GM15510 (cell line): ENCODE measurements at regions not wholly inside any gene's neighbourhood (a gene's known extent, or its start where the extent isn't known, plus 50 kb on each side); places are given as distances from the start of the nearest gene placed in this dataset.

Source experiments
- POLR2A ChIP-seq: IDR thresholded peaks from 3 replicates; pipeline ENCODE4 v1.6.1; 2011; ENCODE audit warnings: borderline replicate concordance; ENCODE audit not compliant: insufficient read length; ENCODE audit errors: extremely low read depth

DNA sequence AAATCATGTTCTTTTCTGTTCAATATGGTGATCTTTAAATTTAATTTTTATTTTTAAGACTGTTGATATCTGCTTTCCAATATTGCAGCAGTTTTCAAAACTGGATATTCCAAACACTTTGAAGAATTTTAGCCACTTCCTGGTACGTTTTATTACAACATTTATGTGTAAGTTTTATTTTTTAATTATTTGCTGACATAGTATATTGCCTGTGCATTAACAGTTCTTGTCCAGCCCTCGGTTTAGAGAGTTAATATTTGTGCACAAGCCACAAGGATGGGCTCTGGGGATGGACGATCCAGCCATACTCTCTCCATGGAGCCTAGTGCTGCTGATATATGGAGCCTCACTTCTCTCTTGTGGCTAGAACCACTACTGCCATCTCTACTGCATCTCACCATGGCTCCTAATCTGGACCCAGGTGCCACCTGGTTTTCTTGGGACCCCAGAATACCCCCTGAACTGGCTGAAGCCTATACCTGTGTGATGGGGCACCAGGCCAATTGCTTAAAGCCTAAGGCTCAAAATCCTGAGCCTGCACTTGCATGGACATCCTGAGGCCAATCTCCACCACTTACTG is 262.5 kb downstream of the RASSF9 start:
- no peak for TF ChIP-seq POLR2A

DNA sequence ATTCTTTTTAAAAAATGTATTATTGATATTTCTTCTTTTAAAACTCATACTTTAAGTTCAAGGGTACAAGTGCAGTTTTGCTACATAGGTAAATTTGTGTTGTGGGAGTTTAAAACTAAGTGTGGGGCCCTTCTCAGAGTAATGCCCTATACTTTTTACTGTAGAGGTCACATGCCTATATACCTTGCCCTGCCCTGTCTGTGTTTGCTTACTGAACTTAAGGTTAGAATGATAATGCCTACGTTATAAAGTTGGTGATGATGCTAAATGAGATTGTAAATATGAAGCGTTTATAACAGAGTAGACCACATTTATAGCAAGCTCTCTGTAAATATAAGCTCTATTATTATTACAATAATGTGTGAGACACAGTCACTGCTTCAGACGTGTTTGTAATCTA is 261.9 kb downstream of the RASSF9 start:
- no peak for TF ChIP-seq POLR2A

DNA sequence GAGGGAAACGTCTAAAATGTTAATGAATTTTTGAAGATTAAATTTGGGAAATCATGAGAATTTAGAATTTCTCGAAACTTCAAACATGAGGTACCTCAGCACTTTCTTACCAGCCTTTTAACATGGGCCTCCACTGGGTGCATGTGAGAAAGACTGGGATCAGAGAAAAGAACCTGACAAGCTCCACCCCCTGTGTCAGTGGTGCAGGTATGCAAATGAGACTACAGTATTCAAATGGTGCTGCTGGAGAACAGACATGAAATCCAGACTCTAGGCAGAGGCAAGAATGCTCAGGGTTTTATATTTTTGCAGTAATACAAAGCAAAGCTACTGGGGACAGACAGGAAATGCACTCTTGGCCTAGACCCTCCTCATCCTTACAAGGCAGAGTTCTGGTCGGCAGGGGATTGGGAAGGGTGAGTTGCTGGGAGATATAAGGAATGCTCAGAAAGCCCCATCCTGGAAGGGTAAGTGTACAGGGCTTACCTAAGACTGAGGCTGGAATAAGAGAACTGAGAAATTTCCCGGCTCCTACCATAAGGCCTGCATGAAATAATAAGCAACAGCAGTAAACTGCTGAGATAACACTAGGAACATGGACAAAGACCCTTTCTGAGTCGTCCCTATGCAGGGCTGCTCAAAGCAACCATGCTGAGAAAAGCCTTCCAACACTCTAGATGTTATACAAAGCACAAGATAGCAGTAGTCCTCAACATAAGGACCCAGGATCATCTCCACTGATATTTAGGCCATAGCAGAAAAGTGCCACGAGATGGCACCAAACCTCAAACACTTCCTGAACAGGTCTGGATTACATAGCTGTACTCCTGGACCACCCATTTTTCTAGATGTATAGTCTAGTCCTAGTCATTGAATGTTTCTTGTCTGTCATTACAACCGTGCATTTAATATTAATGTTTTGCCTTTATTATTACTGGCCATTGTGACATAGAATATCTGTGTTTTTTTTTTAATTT is 260.8 kb downstream of the RASSF9 start:
- no peak for TF ChIP-seq POLR2A

DNA sequence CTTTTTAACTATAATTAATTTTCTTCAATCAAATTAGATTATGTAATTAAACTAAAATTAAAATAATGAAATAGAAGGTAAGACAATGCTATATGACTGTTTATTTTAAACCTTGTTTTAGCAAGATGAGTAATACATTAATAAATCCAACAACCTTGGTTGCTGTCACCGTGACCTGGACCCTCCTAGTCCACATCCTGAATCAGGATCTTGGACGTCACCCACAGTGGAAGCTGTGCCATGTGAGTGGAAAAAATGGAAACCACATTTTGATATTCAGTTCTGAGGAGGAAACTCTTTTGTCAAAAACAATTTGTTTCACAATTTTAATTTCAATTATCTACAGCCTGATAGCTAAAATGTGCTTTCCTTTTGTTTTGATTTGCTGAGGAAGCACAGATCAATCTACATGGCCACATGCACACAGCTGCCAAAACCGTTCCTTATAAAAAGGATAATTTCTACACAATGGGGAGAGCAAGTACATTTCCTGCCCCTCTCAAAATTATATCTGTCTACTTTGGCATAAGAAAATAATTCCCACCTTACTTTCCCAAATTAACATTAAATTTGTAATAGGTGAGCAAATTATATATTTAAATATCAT is 255.5 kb downstream of the RASSF9 start:
- no peak for TF ChIP-seq POLR2A

DNA sequence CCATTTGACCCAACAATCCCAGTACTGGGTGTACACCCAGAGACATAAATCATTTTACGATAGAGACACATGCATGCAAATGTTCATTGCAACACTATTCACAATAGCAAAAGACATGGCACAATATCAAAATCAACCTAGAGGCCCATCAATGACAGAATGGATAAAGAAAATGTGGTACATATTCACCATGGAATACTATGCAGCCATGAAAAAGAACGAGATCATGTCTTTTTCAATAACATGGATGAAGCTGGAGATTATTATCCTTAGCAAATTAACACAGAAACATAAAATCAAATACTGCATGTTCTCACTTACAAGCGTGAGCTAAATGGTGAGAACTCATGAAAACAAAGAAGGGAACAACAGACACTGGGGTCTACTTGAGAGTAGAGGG is 249.1 kb downstream of the RASSF9 start:
- no peak for TF ChIP-seq POLR2A

DNA sequence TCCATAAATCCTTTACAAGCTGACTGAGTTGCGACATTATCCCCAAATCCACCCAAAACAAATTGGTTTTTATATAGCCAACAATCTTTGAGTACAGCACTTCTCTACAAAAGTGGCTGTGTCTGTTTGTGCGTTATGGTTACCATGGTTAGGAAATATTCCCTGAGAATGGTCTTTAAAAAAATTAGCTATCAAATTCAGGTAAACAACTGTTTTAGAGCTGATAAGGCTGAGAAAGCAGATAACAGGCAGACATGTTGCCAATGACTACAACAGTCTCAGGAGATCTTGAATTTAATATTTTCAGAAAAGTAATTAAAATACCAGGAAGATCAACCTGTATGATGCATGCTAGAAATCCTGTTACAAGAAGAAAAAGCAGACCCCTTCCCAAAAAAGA is 248.0 kb downstream of the RASSF9 start:
- no peak for TF ChIP-seq POLR2A

DNA sequence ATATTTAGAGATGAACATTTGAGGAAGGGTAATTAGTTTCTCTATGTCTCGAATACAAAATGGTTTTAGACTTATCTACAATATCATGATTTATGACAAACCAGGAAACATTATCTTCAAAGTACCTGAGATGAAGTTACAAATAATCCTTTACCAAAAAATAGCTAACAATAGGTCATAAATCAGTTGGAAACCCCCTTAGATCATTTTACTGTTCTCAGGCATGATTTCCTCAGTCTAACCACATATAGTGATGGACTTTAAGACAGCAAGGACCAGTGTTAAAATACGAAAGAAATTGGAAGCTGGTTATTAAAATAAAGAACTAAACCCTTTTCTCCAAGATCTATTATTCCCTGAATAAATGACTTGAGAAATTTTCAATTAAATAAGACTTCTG is 235.4 kb downstream of the RASSF9 start:
- TF ChIP-seq POLR2A = no peak

DNA sequence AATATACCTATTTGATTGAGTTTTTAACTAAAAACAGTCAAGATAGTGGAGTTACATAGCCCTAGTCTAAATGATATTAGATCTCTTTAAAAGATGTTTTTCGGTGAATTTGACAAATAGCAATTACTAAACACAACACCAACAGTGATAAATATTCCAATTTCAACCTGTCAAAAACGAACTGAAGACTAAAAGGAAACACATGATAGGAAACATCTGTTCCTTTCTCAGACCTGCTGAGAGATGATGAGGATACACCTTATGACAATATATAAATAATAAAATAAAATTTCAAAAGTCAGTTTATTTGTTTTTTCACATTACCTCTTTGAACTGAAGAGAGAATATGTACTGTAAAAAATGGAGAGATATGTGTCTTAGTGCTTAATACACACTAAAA is 232.7 kb downstream of the RASSF9 start:
- no peak for TF ChIP-seq POLR2A

DNA sequence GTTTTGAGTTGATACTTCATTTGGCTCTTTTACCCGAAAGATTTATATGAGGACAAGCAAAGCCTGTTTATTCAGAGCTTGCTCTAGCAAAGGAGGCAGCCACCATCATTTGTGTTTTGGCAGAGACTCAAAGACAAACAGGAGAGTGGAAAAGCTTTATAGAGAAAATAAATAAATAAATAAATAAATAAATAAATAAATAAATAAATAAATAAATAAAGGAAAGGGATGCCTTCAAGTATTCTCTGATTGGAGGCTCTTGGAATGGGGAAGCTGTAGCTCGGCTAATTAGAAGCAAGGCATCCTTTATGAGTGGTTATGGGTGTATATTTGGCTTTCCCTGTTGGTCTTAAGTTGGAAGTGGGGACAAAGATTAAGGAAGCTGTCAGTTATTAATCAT is 229.8 kb downstream of the RASSF9 start:
- no peak for TF ChIP-seq POLR2A

DNA sequence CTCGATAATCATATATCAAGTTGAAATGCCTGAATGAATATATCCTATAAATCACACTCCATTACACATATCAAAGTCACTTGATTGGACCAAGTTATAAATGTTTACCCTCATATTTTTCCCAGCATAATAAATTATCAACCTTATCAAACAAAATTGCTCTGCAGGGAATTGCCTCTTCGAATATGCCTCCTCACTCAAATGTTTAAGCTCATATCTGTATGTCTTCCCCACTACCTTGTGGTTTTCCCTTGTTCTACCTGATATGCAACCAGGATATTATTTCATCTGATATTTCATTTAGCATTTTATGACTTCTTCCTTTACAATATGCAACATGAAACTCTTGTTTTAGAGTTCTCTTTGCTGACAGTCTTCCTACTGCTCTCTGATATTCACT is 226.4 kb downstream of the RASSF9 start:
- TF ChIP-seq POLR2A = no peak

DNA sequence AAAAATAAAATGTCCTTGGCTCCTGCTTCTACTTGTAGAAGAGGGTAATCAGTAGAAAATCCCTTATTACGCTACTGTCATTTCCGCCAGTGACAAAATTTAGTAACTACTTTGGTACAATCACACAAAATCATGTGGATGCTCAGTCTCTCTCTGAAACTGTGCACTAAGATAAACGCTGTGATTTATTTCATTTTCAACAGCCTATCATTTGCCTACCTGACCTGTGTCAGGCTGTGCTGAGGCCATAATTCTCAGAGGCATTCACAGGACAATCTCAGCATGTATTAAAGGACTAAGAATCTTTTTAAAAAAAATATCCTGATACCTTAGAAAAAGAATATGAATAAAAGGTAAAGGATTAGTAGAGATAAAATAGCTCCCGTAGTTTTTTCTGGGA is 226.0 kb downstream of the RASSF9 start:
- TF ChIP-seq POLR2A = no peak

DNA sequence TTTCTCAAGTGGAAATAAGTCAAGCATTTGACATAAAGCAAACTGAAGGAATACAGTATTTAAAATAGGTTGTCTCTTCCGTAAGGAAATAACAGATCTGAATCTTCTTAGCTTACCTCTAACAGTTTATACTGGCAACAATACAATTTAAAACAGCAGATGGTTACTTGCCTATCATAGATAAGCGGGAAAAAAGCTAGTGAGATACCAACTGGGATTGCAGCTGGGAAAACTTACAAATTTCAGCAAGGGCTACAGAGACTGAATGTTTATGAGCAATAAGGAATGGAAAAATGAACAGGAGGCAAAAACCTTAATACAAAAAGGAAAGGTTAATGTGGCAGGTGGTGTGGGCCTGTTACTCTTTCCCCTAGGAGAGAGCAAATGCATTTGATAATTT is 220.0 kb downstream of the RASSF9 start:
- no peak for TF ChIP-seq POLR2A

DNA sequence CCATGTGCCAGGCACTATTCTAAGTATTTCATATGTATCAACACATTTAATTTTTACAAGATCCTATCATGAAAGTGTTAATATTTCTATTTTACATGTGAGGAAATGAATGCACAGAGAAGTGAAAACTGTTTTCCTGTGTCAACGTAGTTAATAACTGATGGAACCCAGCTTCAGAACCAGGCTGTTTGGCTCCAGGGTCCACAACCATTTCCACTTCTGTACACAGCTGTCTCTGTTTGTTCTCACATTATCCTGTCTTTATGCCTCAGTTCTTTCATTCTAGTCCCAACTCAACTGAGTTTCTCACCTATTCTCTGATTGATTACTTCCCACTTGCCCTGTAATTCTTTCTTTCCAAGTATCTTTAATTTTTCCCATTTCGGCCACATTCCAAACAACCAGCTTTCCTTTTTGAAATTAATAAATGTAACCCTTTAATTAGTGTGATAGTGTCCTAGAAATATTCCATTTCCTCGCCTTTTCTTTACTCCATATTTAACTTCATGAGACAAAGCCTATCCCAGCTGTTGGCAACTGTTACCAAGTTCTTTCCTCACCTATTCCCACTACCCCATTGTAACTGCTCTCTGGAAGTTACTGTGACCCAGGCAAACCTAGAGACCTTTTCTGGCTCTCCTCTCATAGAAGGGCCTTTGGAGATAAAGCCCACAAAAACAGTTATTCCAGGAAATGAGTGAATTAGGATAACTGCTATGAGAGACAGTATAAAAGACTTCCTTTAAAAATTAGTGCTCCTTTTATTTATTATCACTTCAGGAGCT is 218.7 kb downstream of the RASSF9 start:
- no peak for TF ChIP-seq POLR2A

DNA sequence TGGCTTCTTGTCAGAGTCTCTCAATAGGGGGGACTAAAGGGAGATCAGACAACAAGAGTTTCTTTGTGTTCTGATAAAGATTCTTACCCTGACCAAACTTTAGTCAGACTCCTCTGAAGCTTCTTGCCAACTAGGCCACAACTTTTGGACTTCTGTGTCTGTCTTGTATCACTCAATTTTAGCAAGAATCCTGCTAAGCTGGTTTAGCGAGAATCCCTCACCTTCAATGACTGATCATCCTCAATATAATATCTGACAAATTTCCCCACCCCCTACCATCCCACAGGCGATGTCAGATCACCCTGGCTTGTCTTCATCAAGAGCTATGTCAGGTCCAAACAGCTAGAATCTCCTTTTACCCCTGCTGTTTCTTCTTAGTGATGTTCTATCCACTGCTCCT is 215.2 kb downstream of the RASSF9 start:
- TF ChIP-seq POLR2A = no peak

DNA sequence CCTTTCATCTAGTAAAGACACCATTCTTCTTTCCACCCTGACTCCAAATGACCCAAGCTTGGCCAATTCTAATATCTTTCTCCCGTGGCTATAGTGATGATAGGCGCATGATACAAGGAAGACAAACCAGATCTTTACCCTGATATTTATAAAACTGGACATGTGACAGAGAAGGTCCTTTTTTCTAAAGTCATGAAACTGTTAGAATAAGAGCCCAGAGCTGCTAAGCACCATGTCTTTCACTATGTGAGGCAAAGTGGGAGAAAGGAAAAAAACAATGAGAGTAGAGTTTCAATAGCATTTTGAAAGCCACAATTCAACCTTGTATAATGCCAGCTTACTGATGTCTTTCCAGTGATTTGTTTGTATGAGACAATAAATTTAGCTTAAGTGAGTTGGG is 212.4 kb downstream of the RASSF9 start:
- TF ChIP-seq POLR2A = no peak

DNA sequence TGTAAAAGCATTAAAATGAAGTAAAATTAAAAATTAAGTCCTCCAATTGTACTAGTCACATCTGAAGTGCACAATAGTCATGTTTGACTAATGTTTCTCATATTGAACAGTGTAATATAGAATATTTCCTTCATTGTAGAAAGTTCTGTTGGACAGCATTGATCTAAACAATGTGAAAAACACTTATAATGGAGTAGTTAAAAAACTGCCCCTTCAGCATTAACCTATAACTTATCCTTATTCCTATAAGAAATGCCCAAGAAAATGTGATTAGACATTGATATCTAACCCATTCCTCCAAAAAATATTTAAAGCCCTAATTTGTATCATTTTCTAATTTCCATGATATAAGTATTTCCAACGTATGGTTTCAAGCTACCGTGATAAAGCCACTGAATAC is 210.7 kb downstream of the RASSF9 start:
- no peak for TF ChIP-seq POLR2A
